K562 (cell line): ENCODE measurements at regions not wholly inside any gene's neighbourhood (a gene's known extent, or its start where the extent isn't known, plus 50 kb on each side); places are given as distances from the start of the nearest gene placed in this dataset.
A peak's percentile ranks its signal among the peaks of the same experiment; 100 is the strongest.

Experiments
- ADNP ChIP-seq: fragments of 200-800 bp; sonication (Bioruptor generic); IDR thresholded peaks from 2 replicates; pipeline ENCODE4 v1.6.1; 2016; ENCODE audit warnings: missing genetic modification characterization, missing compliant biosample characterization
- CBX8 ChIP-seq: fragments of 200-600 bp; sonication (generic); IDR thresholded peaks from 2 replicates; pipeline ENCODE4 v1.6.1; 2012; ENCODE audit warnings: borderline replicate concordance, mixed run types, low read depth, mild to moderate bottlenecking, moderate library complexity, mixed read lengths, low read length, control low read depth, inconsistent platforms; ENCODE audit not compliant: poor library complexity, severe bottlenecking; ENCODE audit errors: extremely low read depth
- FOXK1 ChIP-seq: sonication (generic); formaldehyde crosslinking; IDR thresholded peaks from 2 replicates; pipeline ENCODE4 v1.8.0; 2022; ENCODE audit warnings: missing genetic modification reagents, mild to moderate bottlenecking, borderline replicate concordance
- FOXM1 ChIP-seq, 2 experiments: fragments of 450-650 bp in 1 of 2; sonication (generic) in 1 of 2; formaldehyde crosslinking in 1 of 2; IDR thresholded peaks; 2 replicates each; pipeline versions ENCODE4 v1.6.1 to v1.9.0; 2017 to 2022; ENCODE audit warnings: low read depth in 2 of 2, mild to moderate bottlenecking in 2 of 2, missing genetic modification reagents in 1 of 2, moderate library complexity in 1 of 2
- HDAC6 ChIP-seq: IDR thresholded peaks from 2 replicates; pipeline ENCODE4 v1.6.1; 2012; ENCODE audit warnings: low read depth, mild to moderate bottlenecking, control low read depth, inconsistent platforms, low read length, moderate library complexity
- MIER1 ChIP-seq: fragments of 450-650 bp; IDR thresholded peaks from 2 replicates; pipeline ENCODE4 v1.6.1; 2016; ENCODE audit warnings: antibody characterized with exemption, mild to moderate bottlenecking, low read depth
- NEUROD1 ChIP-seq: fragments of 150-350 bp; IDR thresholded peaks from 2 replicates; pipeline ENCODE4 v1.6.1; 2014; ENCODE audit warnings: borderline replicate concordance, low read length, low read depth; ENCODE audit not compliant: partially characterized antibody
- NR3C1 ChIP-seq: sonication (generic); formaldehyde crosslinking; IDR thresholded peaks from 2 replicates; pipeline ENCODE4 v1.8.1; 2022; ENCODE audit warnings: missing genetic modification reagents
- ZNF184 ChIP-seq: sonication (generic); formaldehyde crosslinking; IDR thresholded peaks from 2 replicates; pipeline ENCODE4 v1.5.0; 2020; ENCODE audit warnings: missing genetic modification reagents
- ZNF23 ChIP-seq: fragments of 250-450 bp; sonication (Bioruptor Pico); IDR thresholded peaks from 2 replicates; pipeline ENCODE4 v1.4.0; 2020; ENCODE audit warnings: mild to moderate bottlenecking
- ZNF239 ChIP-seq: fragments of 250-450 bp; sonication (Bioruptor Pico); IDR thresholded peaks from 2 replicates; pipeline ENCODE4 v1.4.0; 2020; ENCODE audit warnings: mild to moderate bottlenecking
- ZNF583 ChIP-seq: fragments of 250-450 bp; sonication (Bioruptor Pico); IDR thresholded peaks from 2 replicates; pipeline ENCODE4 v1.4.0; 2020
- TF ChIP-seq, protein P1 (sequence below): sonication (generic); formaldehyde crosslinking; IDR thresholded peaks from 2 replicates; pipeline ENCODE4 v1.8.0; 2022; ENCODE audit warnings: mild to moderate bottlenecking, low read depth, missing genetic modification reagents
- TF ChIP-seq, protein P2 (sequence below): fragments of 450-650 bp; formaldehyde crosslinking; IDR thresholded peaks from 2 replicates; pipeline ENCODE4 v1.4.0; 2020; ENCODE audit warnings: mild to moderate bottlenecking, moderate library complexity
- TF ChIP-seq, protein P3 (sequence below), 2 experiments: fragments of 450-650 bp in 1 of 2; sonication (generic) in 1 of 2; formaldehyde crosslinking in 1 of 2; IDR thresholded peaks; 2 replicates each; pipeline versions ENCODE4 v1.7.1 to v1.9.0; 2016 to 2022; ENCODE audit warnings: inconsistent platforms in 1 of 2, mild to moderate bottlenecking in 1 of 2, missing genetic modification reagents in 1 of 2

DNA sequence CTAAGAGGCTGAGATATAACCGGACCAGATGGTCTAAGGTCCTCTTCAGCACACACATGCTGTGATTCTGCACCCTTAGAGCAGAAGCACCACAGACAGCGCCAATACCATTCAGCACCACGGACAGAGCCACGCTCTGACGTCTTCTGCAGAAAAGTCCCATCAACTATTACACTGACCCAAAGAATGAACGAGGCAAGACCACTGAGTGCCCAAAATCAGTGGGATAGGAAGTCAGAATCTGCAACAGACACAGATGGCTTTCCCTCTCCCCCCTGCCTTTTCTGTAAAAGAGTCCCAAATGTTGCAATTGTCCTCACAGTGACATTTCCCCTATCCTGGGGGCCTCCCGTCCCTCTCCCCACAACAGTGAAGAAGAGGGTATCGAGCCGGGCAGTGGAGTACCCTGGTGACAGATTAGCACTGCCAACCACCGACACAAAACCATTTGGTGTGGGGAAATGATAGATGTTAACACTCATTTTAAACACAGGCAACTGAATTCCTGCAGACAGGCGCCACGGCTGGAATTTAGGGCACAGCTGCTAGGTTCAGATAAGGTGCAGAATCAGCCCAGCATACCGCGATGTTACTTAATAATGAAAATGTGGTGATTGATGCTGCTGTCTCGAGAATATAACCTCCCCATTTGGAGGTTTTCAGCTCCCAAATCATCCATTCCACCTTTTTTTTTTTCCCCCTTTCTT lies 66.6 kb upstream of the CTNNBL1 start (continued):
- TF ChIP-seq FOXM1 (IDR thresholded peaks at IDR 0.05; ENCODE audit: low read depth) (no peak), FOXM1 (CRISPR knock-in tag; IDR thresholded peaks at IDR 0.05; ENCODE audit: low read depth) (peak; percentile 78; the same call in 1 of the 2 replicates), MIER1 (peak; percentile 99), ADNP (no peak), ZNF583 (CRISPR knock-in tag) (no peak), NEUROD1 (no peak), HDAC6 (no peak), ZNF239 (CRISPR knock-in tag) (0 out of 2 replicates have a peak, but pooled peaks have one; percentile 54), FOXK1 (CRISPR knock-in tag) (peak; percentile 97; the same call in 1 of the 2 replicates), ZNF23 (CRISPR knock-in tag) (no peak), ZNF184 (CRISPR knock-in tag) (0 out of 2 replicates have a peak, but pooled peaks have one; percentile 14), NR3C1 (CRISPR knock-in tag) (peak; percentile 88; the same call in 1 of the 2 replicates), CBX8 (no peak)
- TF ChIP-seq, protein P1, sequence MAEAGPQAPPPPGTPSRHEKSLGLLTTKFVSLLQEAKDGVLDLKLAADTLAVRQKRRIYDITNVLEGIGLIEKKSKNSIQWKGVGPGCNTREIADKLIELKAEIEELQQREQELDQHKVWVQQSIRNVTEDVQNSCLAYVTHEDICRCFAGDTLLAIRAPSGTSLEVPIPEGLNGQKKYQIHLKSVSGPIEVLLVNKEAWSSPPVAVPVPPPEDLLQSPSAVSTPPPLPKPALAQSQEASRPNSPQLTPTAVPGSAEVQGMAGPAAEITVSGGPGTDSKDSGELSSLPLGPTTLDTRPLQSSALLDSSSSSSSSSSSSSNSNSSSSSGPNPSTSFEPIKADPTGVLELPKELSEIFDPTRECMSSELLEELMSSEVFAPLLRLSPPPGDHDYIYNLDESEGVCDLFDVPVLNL (CRISPR knock-in tag): peak; percentile 83; the same call in 1 of the 2 replicates
- TF ChIP-seq, protein P2, sequence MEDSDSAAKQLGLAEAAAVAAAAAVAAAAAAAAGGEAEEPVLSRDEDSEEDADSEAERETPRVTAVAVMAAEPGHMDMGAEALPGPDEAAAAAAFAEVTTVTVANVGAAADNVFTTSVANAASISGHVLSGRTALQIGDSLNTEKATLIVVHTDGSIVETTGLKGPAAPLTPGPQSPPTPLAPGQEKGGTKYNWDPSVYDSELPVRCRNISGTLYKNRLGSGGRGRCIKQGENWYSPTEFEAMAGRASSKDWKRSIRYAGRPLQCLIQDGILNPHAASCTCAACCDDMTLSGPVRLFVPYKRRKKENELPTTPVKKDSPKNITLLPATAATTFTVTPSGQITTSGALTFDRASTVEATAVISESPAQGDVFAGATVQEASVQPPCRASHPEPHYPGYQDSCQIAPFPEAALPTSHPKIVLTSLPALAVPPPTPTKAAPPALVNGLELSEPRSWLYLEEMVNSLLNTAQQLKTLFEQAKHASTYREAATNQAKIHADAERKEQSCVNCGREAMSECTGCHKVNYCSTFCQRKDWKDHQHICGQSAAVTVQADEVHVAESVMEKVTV (CRISPR knock-in tag): no peak
- TF ChIP-seq, protein P3, sequence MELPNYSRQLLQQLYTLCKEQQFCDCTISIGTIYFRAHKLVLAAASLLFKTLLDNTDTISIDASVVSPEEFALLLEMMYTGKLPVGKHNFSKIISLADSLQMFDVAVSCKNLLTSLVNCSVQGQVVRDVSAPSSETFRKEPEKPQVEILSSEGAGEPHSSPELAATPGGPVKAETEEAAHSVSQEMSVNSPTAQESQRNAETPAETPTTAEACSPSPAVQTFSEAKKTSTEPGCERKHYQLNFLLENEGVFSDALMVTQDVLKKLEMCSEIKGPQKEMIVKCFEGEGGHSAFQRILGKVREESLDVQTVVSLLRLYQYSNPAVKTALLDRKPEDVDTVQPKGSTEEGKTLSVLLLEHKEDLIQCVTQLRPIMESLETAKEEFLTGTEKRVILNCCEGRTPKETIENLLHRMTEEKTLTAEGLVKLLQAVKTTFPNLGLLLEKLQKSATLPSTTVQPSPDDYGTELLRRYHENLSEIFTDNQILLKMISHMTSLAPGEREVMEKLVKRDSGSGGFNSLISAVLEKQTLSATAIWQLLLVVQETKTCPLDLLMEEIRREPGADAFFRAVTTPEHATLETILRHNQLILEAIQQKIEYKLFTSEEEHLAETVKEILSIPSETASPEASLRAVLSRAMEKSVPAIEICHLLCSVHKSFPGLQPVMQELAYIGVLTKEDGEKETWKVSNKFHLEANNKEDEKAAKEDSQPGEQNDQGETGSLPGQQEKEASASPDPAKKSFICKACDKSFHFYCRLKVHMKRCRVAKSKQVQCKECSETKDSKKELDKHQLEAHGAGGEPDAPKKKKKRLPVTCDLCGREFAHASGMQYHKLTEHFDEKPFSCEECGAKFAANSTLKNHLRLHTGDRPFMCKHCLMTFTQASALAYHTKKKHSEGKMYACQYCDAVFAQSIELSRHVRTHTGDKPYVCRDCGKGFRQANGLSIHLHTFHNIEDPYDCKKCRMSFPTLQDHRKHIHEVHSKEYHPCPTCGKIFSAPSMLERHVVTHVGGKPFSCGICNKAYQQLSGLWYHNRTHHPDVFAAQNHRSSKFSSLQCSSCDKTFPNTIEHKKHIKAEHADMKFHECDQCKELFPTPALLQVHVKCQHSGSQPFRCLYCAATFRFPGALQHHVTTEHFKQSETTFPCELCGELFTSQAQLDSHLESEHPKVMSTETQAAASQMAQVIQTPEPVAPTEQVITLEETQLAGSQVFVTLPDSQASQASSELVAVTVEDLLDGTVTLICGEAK (IDR thresholded peaks at IDR 0.05): peak; percentile 87
- TF ChIP-seq, protein P3 (CRISPR knock-in tag; IDR thresholded peaks at IDR 0.05): peak; percentile 51; the same call in 1 of the 2 replicates
